ENCODE measurements at regions not wholly inside any gene's neighbourhood (a gene's known extent, or its start where the extent isn't known, plus 50 kb on each side); places are given as distances from the start of the nearest gene placed in this dataset.

- TF ChIP-seq CTCF (IDR thresholded peaks at IDR 0.05; ENCODE audit: poor library complexity) = no peak
- TF ChIP-seq EZH2 (IDR thresholded peaks at IDR 0.05; ENCODE audit: borderline replicate concordance) = no peak
Measured at GRCh38 chr11:15725246-15725645, 610.5 kb downstream of the INSC start.
